Adipocyte (in vitro differentiated cells): ENCODE measurements at regions not wholly inside any gene's neighbourhood (a gene's known extent, or its start where the extent isn't known, plus 50 kb on each side); places are given as distances from the start of the nearest gene placed in this dataset.

Experiments
- DNase-seq: peaks from one replicate; pipeline ENCODE4 v3.0.0-alpha.2; 2015; ENCODE audit warnings: low read depth
- H3K27me3 ChIP-seq: replicated peaks from 2 replicates; pipeline ENCODE4 v1.7.0; 2013; ENCODE audit warnings: mild to moderate bottlenecking, low read length, moderate library complexity; ENCODE audit not compliant: control insufficient read depth, insufficient read depth
- H3K36me3 ChIP-seq: 2 replicates; pipeline ENCODE4 v1.7.0; 2013; ENCODE audit warnings: low read length, mild to moderate bottlenecking, moderate library complexity; ENCODE audit not compliant: control insufficient read depth, insufficient read depth, severe bottlenecking
- H3K4me1 ChIP-seq: 2 replicates; pipeline ENCODE4 v1.7.0; 2013; ENCODE audit warnings: mild to moderate bottlenecking, low read length, moderate library complexity; ENCODE audit not compliant: control insufficient read depth, insufficient read depth
- H3K4me3 ChIP-seq: 2 replicates; pipeline ENCODE4 v1.7.0; 2013; ENCODE audit warnings: mild to moderate bottlenecking, low read length, moderate library complexity
- H3K9ac ChIP-seq: 2 replicates; pipeline ENCODE4 v1.7.0; 2013; ENCODE audit warnings: mild to moderate bottlenecking, low read length, moderate library complexity
- H3K9me3 ChIP-seq: 2 replicates; pipeline ENCODE4 v1.7.0; 2013; ENCODE audit warnings: mild to moderate bottlenecking, low read length, moderate library complexity; ENCODE audit not compliant: control insufficient read depth

DNA sequence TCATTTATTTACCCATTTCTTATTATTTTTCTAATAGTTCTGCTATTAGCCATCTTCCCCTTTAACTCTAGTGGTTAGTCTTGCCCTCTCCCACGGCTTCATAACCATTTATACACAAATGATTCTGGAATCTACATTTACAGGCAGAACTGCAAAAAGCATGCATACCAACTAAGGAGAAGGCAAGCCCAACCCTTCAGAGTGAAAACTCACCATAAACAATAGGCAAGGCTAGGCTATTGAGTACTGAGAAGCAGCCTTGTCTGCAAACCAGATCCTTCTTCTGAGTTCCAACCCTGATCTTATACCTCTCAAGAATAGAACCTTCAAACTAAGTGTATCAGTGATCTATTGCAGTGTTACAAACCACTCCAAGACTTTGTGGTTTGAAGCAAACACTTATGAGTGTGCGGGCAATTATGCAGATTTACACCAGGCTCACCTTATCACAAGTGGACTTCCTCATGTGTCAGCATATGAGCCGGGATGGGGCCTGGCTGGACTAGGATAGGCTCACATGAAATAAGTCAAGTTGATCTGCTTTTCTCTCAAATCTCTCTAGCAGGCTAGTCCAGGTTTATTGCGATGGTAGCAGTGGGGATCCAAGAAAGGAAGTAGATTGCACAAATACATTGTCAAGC, 896.9 kb upstream of the PHF14 start:
- Histone ChIP-seq H3K36me3 (no peaks in the 10 kb centered on the region), H3K4me3 (no peak overlapping the region), H3K9ac (no peak overlapping the region), H3K9me3 (no peaks in the 10 kb centered on the region), H3K27me3 (no peaks in the 10 kb centered on the region), H3K4me1 (no peaks in the 10 kb centered on the region)
- DNase-seq: no peak

GRCh38 chr7:10079572-10079971, 894.1 kb upstream of the PHF14 start:
- H3K9me3 ChIP-seq: no peaks in the 10 kb centered on the region
- H3K4me3 ChIP-seq: no peak overlapping the region
- no peak overlapping the region for H3K9ac ChIP-seq
- H3K4me1 ChIP-seq: no peaks in the 10 kb centered on the region
- no peaks in the 10 kb centered on the region for H3K36me3 ChIP-seq
- no peak for DNase-seq
- no peaks in the 10 kb centered on the region for H3K27me3 ChIP-seq

- Histone ChIP-seq H3K36me3 (no peaks in the 10 kb centered on the region), H3K27me3 (no peaks in the 10 kb centered on the region), H3K4me3 (no peak overlapping the region), H3K9ac (no peak overlapping the region), H3K9me3 (no peaks in the 10 kb centered on the region), H3K4me1 (no peaks in the 10 kb centered on the region)
- no peak for DNase-seq
Measured at GRCh38 chr7:10082896-10083295, 890.8 kb upstream of the PHF14 start.

DNA sequence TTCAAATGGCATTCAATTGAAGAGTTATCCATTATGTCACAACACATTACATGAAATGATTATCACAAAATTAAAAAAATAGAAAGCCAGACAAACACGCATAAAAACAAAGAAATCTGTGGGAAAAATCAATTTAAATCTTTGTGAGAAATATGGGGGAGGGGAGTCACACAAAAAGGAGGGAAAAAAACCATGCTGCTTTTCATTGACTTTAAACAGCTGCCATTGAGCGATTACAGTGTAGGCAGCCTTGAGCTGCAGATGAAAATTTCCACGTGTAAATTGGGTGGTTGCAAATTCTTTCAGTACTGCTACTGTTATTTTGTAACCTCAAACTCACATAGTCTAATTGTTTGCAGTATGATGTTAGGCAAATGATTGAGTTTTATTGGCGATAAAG, 889.9 kb upstream of the PHF14 start:
- H3K4me3 ChIP-seq: no peak overlapping the region
- no peaks in the 10 kb centered on the region for H3K27me3 ChIP-seq
- no peaks in the 10 kb centered on the region for H3K9me3 ChIP-seq
- H3K9ac ChIP-seq: no peak overlapping the region
- H3K4me1 ChIP-seq: no peaks in the 10 kb centered on the region
- DNase-seq: no peak
- no peaks in the 10 kb centered on the region for H3K36me3 ChIP-seq

DNA sequence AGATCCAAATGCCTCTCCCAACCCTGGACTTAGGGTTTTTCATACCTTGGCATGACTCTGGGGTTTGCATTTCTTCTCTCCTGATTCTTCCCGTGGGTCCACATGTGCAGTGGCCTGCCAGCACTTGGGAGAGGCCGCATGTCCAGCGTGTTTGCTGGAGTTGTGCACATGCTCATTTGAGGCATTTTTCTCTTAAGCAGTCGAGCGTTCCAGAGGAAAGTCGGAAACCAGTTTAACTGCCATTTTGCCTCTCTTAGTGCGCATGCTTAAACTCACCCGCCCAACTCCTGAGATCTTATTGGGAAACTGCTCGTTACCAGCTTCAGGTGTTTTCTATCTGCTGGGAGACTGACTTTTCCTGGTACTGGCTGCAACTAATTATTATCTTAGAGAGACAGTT, 888.4 kb upstream of the PHF14 start:
- H3K4me3 ChIP-seq: no peak overlapping the region
- no peak for DNase-seq

DNA sequence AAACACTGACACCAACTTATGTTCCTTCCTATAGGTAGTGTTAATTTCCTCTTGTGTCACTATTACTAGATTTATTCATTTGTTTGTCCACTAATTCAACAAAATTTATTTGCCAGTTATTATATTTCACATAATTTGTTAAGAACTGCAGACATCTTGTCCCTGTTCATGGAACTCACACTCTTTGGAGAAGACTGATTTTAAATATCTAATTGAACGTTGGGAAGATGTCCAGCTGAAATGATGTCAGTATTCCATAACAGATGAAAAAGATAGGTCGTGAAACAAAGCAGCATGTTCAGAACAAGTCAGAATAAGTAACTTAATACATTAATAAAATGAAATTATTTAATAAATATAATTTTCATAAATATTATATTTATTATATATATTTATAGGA, 873.1 kb upstream of the PHF14 start:
- DNase-seq: no peak
- no peaks in the 10 kb centered on the region for H3K27me3 ChIP-seq
- H3K36me3 ChIP-seq: no peaks in the 10 kb centered on the region
- no peak overlapping the region for H3K9ac ChIP-seq
- H3K4me1 ChIP-seq: no peaks in the 10 kb centered on the region
- H3K9me3 ChIP-seq: no peaks in the 10 kb centered on the region
- H3K4me3 ChIP-seq: no peak overlapping the region

More for the DNA sequence above, 888.4 kb upstream of the PHF14 start:
- H3K9ac ChIP-seq: no peak overlapping the region
- no peaks in the 10 kb centered on the region for H3K9me3 ChIP-seq
- H3K36me3 ChIP-seq: no peaks in the 10 kb centered on the region
- no peaks in the 10 kb centered on the region for H3K27me3 ChIP-seq
- no peaks in the 10 kb centered on the region for H3K4me1 ChIP-seq

GRCh38 chr7:10101351-10101750, 872.3 kb upstream of the PHF14 start:
- no peaks in the 10 kb centered on the region for H3K9me3 ChIP-seq
- no peak overlapping the region for H3K9ac ChIP-seq
- no peak overlapping the region for H3K4me3 ChIP-seq
- H3K36me3 ChIP-seq: no peaks in the 10 kb centered on the region
- no peaks in the 10 kb centered on the region for H3K4me1 ChIP-seq
- no peak for DNase-seq
- H3K27me3 ChIP-seq: no peaks in the 10 kb centered on the region

DNA sequence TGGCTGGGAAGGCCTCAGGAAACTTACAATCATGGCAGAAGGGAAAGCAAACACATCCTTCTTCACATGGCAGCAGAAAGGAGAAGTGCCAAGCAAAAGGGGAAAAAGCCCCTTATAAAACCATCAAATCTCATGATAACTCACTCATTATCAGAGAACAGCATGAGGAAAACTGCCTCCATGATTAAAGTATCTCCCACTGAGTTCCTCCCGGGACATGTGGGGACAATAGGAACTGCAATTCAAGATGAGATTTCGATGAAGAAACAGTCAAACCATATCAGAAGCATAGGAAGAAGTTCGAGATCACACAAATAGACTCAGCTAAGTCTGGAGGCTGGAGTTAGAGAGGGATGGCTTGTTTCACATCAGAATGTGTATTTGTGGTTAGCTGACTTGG, 869.4 kb upstream of the PHF14 start:
- Histone ChIP-seq H3K9me3 (no peaks in the 10 kb centered on the region), H3K27me3 (no peaks in the 10 kb centered on the region), H3K4me3 (no peak overlapping the region), H3K9ac (no peak overlapping the region), H3K36me3 (no peaks in the 10 kb centered on the region), H3K4me1 (no peaks in the 10 kb centered on the region)
- no peak for DNase-seq

- no peak for DNase-seq
- no peak overlapping the region for H3K9ac ChIP-seq
- H3K4me3 ChIP-seq: no peak overlapping the region
- H3K36me3 ChIP-seq: no peaks in the 10 kb centered on the region
- H3K4me1 ChIP-seq: no peaks in the 10 kb centered on the region
- H3K27me3 ChIP-seq: no peaks in the 10 kb centered on the region
- no peaks in the 10 kb centered on the region for H3K9me3 ChIP-seq
Measured at GRCh38 chr7:10106609-10107008, 867.1 kb upstream of the PHF14 start.

DNA sequence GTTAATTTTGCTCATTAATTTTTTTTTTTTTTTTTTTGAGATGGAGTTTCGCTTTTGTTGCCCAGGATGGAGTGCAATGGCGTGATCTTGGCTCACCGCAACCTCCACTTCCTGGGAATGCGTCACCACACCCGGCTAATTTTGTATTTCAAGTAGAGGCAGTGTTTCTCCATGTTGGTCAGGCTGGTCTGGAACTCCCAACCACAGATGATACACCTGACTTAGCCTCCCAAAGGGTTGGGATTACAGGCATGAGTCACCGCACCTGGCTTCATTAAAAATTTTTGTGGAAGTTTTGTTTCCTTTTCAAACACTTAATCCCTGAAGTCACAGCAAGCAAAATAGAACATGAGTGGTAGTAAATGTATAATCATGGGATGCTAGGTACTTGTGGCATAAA, 857.2 kb upstream of the PHF14 start:
- H3K4me1 ChIP-seq: no peaks in the 10 kb centered on the region
- H3K4me3 ChIP-seq: no peak overlapping the region
- no peak overlapping the region for H3K9ac ChIP-seq
- H3K9me3 ChIP-seq: peaks cover 3% of the 10 kb centered on the region
- H3K27me3 ChIP-seq: no peaks in the 10 kb centered on the region
- no peak for DNase-seq
- no peaks in the 10 kb centered on the region for H3K36me3 ChIP-seq

- H3K9me3 ChIP-seq: peaks cover 3% of the 10 kb centered on the region
- H3K4me1 ChIP-seq: no peaks in the 10 kb centered on the region
- H3K4me3 ChIP-seq: no peak overlapping the region
- DNase-seq: no peak
- no peaks in the 10 kb centered on the region for H3K36me3 ChIP-seq
- no peaks in the 10 kb centered on the region for H3K27me3 ChIP-seq
- H3K9ac ChIP-seq: no peak overlapping the region
Measured at GRCh38 chr7:10117815-10118214, 855.9 kb upstream of the PHF14 start.

- Histone ChIP-seq H3K9ac (no peak overlapping the region), H3K9me3 (no peaks in the 10 kb centered on the region), H3K27me3 (no peaks in the 10 kb centered on the region), H3K36me3 (no peaks in the 10 kb centered on the region), H3K4me3 (no peak overlapping the region), H3K4me1 (no peaks in the 10 kb centered on the region)
- DNase-seq: no peak
Measured at GRCh38 chr7:10120936-10121335, 852.7 kb upstream of the PHF14 start.
